H9 (cell line): ENCODE measurements at regions not wholly inside any gene's neighbourhood (a gene's known extent, or its start where the extent isn't known, plus 50 kb on each side); places are given as distances from the start of the nearest gene placed in this dataset.

Experiments
- DNase-seq: peaks from one replicate; pipeline ENCODE4 v3.0.0-alpha.2; 2017
- H2AFZ ChIP-seq: one replicate; pipeline ENCODE4 v1.6.1; 2013; ENCODE audit warnings: mild to moderate bottlenecking, low read length, control low read depth, moderate library complexity
- H2AK5ac ChIP-seq: 2 replicates; pipeline ENCODE4 v1.6.1; 2013; ENCODE audit warnings: low read length, control low read depth, mixed read lengths; ENCODE audit not compliant: insufficient read length
- H2BK120ac ChIP-seq: one replicate; pipeline ENCODE4 v1.6.1; 2013; ENCODE audit warnings: low read depth, mild to moderate bottlenecking, low read length, control low read depth, inconsistent platforms; ENCODE audit not compliant: poor library complexity, severe bottlenecking
- H2BK12ac ChIP-seq: 2 replicates; pipeline ENCODE4 v1.6.1; 2013; ENCODE audit warnings: low read length, control low read depth, mixed read lengths, low read depth; ENCODE audit not compliant: insufficient read length
- H2BK15ac ChIP-seq: 2 replicates; pipeline ENCODE4 v1.6.1; 2013; ENCODE audit warnings: low read depth, low read length, control low read depth
- H2BK20ac ChIP-seq: one replicate; pipeline ENCODE4 v1.6.1; 2013; ENCODE audit warnings: low read depth, mild to moderate bottlenecking, low read length, control low read depth, inconsistent platforms; ENCODE audit not compliant: poor library complexity, severe bottlenecking
- H2BK5ac ChIP-seq: 2 replicates; pipeline ENCODE4 v1.6.1; 2013; ENCODE audit warnings: low read length, control low read depth, mixed read lengths; ENCODE audit not compliant: insufficient read length
- H3K14ac ChIP-seq: 2 replicates; pipeline ENCODE4 v1.6.1; 2013; ENCODE audit warnings: low read length, control low read depth; ENCODE audit not compliant: insufficient read depth
- H3K18ac ChIP-seq: 2 replicates; pipeline ENCODE4 v1.6.1; 2013; ENCODE audit warnings: low read depth, mild to moderate bottlenecking, mixed read lengths, low read length, control low read depth; ENCODE audit not compliant: insufficient read length
- H3K23ac ChIP-seq: 2 replicates; pipeline ENCODE4 v1.6.1; 2013; ENCODE audit warnings: low read length, control low read depth, mixed read lengths, low read depth; ENCODE audit not compliant: insufficient read length
- H3K23me2 ChIP-seq: 2 replicates; pipeline ENCODE4 v1.6.1; 2013; ENCODE audit warnings: low read depth, mild to moderate bottlenecking, mixed read lengths, low read length, control low read depth; ENCODE audit not compliant: insufficient read length, poor library complexity, severe bottlenecking
- H3K27ac ChIP-seq: 2 replicates; pipeline ENCODE4 v1.5.1; 2013; ENCODE audit warnings: low read length, control low read depth, mixed read lengths, low read depth; ENCODE audit not compliant: insufficient read length
- H3K27me3 ChIP-seq: 2 replicates; pipeline ENCODE4 v1.6.1; 2013; ENCODE audit warnings: low read length, control low read depth, inconsistent platforms; ENCODE audit not compliant: insufficient read depth
- H3K4ac ChIP-seq: 2 replicates; pipeline ENCODE4 v1.6.1; 2013; ENCODE audit warnings: low read depth, mild to moderate bottlenecking, control low read depth, inconsistent platforms, low read length, moderate library complexity
- H3K4me1 ChIP-seq: 2 replicates; pipeline ENCODE4 v1.6.1; 2013; ENCODE audit warnings: low read length, control low read depth, inconsistent platforms; ENCODE audit not compliant: insufficient read depth
- H3K4me2 ChIP-seq: 2 replicates; pipeline ENCODE4 v1.6.1; 2013; ENCODE audit warnings: low read length, control low read depth, mixed read lengths; ENCODE audit not compliant: insufficient read length, insufficient read depth
- H3K56ac ChIP-seq: 2 replicates; pipeline ENCODE4 v1.6.1; 2013; ENCODE audit warnings: low read depth, mild to moderate bottlenecking, mixed read lengths, low read length, control low read depth; ENCODE audit not compliant: insufficient read length
- H3K79me1 ChIP-seq: 2 replicates; pipeline ENCODE4 v1.6.1; 2013; ENCODE audit warnings: low read depth, mild to moderate bottlenecking, moderate library complexity, low read length, control low read depth, inconsistent platforms; ENCODE audit not compliant: insufficient read depth, poor library complexity, severe bottlenecking
- H3K79me2 ChIP-seq: 2 replicates; pipeline ENCODE4 v1.6.1; 2013; ENCODE audit warnings: low read length, control low read depth, inconsistent platforms; ENCODE audit not compliant: insufficient read depth
- H3K9ac ChIP-seq: 2 replicates; pipeline ENCODE4 v1.6.1; 2013; ENCODE audit warnings: low read length, control low read depth, mixed read lengths; ENCODE audit not compliant: insufficient read length; ENCODE audit errors: extremely low read depth
- H3K9me3 ChIP-seq: one replicate; pipeline ENCODE4 v1.6.1; 2013; ENCODE audit warnings: low read depth, low read length, inconsistent platforms; ENCODE audit not compliant: control insufficient read depth
- H3T11ph ChIP-seq: one replicate; pipeline ENCODE4 v1.6.1; 2013; ENCODE audit warnings: mild to moderate bottlenecking, low read length, control low read depth, inconsistent platforms
- H4K20me1 ChIP-seq: one replicate; pipeline ENCODE4 v1.6.1; 2013; ENCODE audit not compliant: control insufficient read depth, insufficient read length, insufficient read depth
- H4K5ac ChIP-seq: 2 replicates; pipeline ENCODE4 v1.6.1; 2013; ENCODE audit warnings: low read depth, mild to moderate bottlenecking, mixed read lengths, low read length, control low read depth; ENCODE audit not compliant: insufficient read length
- H4K8ac ChIP-seq: replicated peaks from 2 replicates; pipeline ENCODE4 v1.6.1; 2013; ENCODE audit warnings: low read length, control low read depth, mixed read lengths, low read depth; ENCODE audit not compliant: insufficient read length
- H4K91ac ChIP-seq: 2 replicates; pipeline ENCODE4 v1.6.1; 2013; ENCODE audit warnings: low read depth, mild to moderate bottlenecking, moderate library complexity, mixed read lengths, low read length, control low read depth; ENCODE audit not compliant: insufficient read length
- H3K27ac Mint-ChIP-seq, 3 experiments: 2 replicates in 2 of 3; 3 replicates in 1 of 3; pipeline ENCODE4 v1.8.0; 2020 to 2021; ENCODE audit warnings: mixed read lengths in 3 of 3, mild to moderate bottlenecking in 1 of 3, moderate library complexity in 1 of 3
- H3K27me3 Mint-ChIP-seq: 2 replicates; pipeline ENCODE4 v1.8.0; 2021; ENCODE audit warnings: low read depth, mild to moderate bottlenecking, moderate library complexity, mixed read lengths
- H3K36me3 Mint-ChIP-seq, 3 experiments: 2 replicates in 2 of 3; 3 replicates in 1 of 3; pipeline ENCODE4 v1.8.0; 2020 to 2021; ENCODE audit warnings: low read depth in 3 of 3, mixed read lengths in 3 of 3; ENCODE audit not compliant: insufficient read depth in 1 of 3
- H3K4me1 Mint-ChIP-seq, 2 experiments: 2 replicates each; pipeline ENCODE4 v1.8.0; 2020; ENCODE audit warnings: mixed read lengths in 2 of 2
- H3K4me3 Mint-ChIP-seq, 2 experiments: 2 replicates in 1 of 2; 3 replicates in 1 of 2; pipeline ENCODE4 v1.8.0; 2020 to 2021; ENCODE audit warnings: mild to moderate bottlenecking in 2 of 2, mixed read lengths in 2 of 2, moderate library complexity in 1 of 2
- H3K9me3 Mint-ChIP-seq, 2 experiments: 2 replicates in 1 of 2; 3 replicates in 1 of 2; pipeline ENCODE4 v1.8.0; 2020; ENCODE audit warnings: mild to moderate bottlenecking in 2 of 2, mixed read lengths in 2 of 2, moderate library complexity in 1 of 2
- WGBS: extraction: QIAGEN DNeasy Blood & Tissue Kit; methylation state at CpG from one replicate; pipeline ENCODE4 v1.1.7; 2013; ENCODE audit warnings: missing lambda C conversion rate, low lambda C conversion rate, mixed read lengths; ENCODE audit not compliant: insufficient read length; ENCODE audit errors: extremely low coverage; 5-methylcytosine and 5-hydroxymethylcytosine counted together
- TF ChIP-seq, protein P1 (sequence below): fragments of 200-600 bp; sonication (generic); conservative IDR thresholded peaks from 3 replicates; pipeline ENCODE4 v1.8.0; 2021; ENCODE audit warnings: antibody characterized with exemption, mild to moderate bottlenecking

DNA sequence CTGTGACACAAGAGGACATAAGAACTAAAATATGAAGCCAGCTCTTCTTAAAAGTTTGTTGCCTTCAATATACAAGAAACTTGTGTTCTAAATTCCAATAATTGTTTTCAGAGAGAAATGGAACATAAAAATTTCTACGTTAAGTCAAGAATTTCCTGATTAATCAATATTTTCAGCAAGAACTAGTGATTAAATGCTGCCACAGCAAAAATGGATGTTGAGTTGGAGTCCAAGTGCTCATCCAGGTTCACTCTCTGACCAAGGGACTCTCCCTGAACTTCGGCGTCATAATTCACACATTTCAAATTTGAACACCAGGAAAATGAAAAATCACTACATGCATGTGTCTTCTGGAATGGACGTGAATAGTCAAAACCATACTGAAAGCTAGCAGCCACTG lies 1263.6 kb upstream of the GOT2 start:
- H3K27ac Mint-ChIP-seq = no peak overlapping the region
- Histone ChIP-seq H3K27ac (no peak overlapping the region), H2BK15ac (no peak overlapping the region)

More for the DNA sequence above, 1263.6 kb upstream of the GOT2 start:
- Histone ChIP-seq H2BK120ac (no peak overlapping the region), H3K18ac (no peak overlapping the region), H2BK12ac (no peak overlapping the region), H4K20me1 (no peaks in the 10 kb centered on the region), H2BK20ac (no peak overlapping the region), H3K56ac (no peak overlapping the region), H3K4me2 (no peak overlapping the region), H3T11ph (no peak overlapping the region), H2AFZ (no peak overlapping the region), H4K91ac (no peak overlapping the region), H2AK5ac (no peak overlapping the region), H3K79me2 (no peaks in the 10 kb centered on the region), H3K4ac (no peak overlapping the region), H3K14ac (no peak overlapping the region), H3K9me3 (peaks cover 8% of the 10 kb centered on the region), H3K9ac (no peak overlapping the region), H3K27me3 (no peaks in the 10 kb centered on the region), H4K8ac (no peak overlapping the region), H3K4me1 (no peaks in the 10 kb centered on the region), H3K79me1 (no peaks in the 10 kb centered on the region), H3K23me2 (no peaks in the 10 kb centered on the region), H3K23ac (no peak overlapping the region), H4K5ac (no peak overlapping the region), H2BK5ac (no peak overlapping the region)
- TF ChIP-seq, protein P1, sequence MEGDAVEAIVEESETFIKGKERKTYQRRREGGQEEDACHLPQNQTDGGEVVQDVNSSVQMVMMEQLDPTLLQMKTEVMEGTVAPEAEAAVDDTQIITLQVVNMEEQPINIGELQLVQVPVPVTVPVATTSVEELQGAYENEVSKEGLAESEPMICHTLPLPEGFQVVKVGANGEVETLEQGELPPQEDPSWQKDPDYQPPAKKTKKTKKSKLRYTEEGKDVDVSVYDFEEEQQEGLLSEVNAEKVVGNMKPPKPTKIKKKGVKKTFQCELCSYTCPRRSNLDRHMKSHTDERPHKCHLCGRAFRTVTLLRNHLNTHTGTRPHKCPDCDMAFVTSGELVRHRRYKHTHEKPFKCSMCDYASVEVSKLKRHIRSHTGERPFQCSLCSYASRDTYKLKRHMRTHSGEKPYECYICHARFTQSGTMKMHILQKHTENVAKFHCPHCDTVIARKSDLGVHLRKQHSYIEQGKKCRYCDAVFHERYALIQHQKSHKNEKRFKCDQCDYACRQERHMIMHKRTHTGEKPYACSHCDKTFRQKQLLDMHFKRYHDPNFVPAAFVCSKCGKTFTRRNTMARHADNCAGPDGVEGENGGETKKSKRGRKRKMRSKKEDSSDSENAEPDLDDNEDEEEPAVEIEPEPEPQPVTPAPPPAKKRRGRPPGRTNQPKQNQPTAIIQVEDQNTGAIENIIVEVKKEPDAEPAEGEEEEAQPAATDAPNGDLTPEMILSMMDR = no peak
- WGBS = no CpG with 5 or more reads among the region's 4 CpGs
- no peak overlapping the region for H3K4me3 Mint-ChIP-seq
- H3K9me3 Mint-ChIP-seq = peaks cover 20 to 30% of the 10 kb centered on the region in 2 experiments
- H3K36me3 Mint-ChIP-seq = peaks cover 12 to 34% (median 19%) of the 10 kb centered on the region in 3 experiments
- H3K4me1 Mint-ChIP-seq = peaks cover 0 to under 1% of the 10 kb centered on the region in 2 experiments; a peak in 1 of 4 replicates
- DNase-seq = no peak
- no peaks in the 10 kb centered on the region for H3K27me3 Mint-ChIP-seq
